ENCODE measurements at regions not wholly inside any gene's neighbourhood (a gene's known extent, or its start where the extent isn't known, plus 50 kb on each side); places are given as distances from the start of the nearest gene placed in this dataset.

- TF ChIP-seq CTCF (IDR thresholded peaks at IDR 0.05; ENCODE audit: insufficient read depth, low read length, poor library complexity, severe bottlenecking) (peak; percentile 64), EZH2phosphoT487 (conservative IDR thresholded peaks at IDR 0.05; ENCODE audit: low read length) (no peak)
Measured at GRCh38 chr10:84665883-84666463, 337.6 kb downstream of the CCSER2 start.
